ENCODE measurements at regions not wholly inside any gene's neighbourhood (a gene's known extent, or its start where the extent isn't known, plus 50 kb on each side); places are given as distances from the start of the nearest gene placed in this dataset.

GRCh38 chr5:103617090-103617489 lies 54.5 kb upstream of the NUDT12 start:
- POLR2A ChIA-PET = no interaction called here
- CTCF ChIA-PET = no interaction called here
- H3K36me3 ChIP-seq (ENCODE audit: control insufficient read depth in 1 of 2, insufficient read depth in 2 of 2, low read length in 2 of 2) = no peaks in the 10 kb centered on the region

GRCh38 chr5:103612545-103612944 lies 50.0 kb upstream of the NUDT12 start:
- H2AFZ ChIP-seq (ENCODE audit: low read depth, low read length, poor library complexity, severe bottlenecking) = no peak overlapping the region
- no peak overlapping the region for H3K27ac ChIP-seq (ENCODE audit: low read depth, low read length)
- no peaks in the 10 kb centered on the region for H3K4me1 ChIP-seq (ENCODE audit: control insufficient read depth in 1 of 2, insufficient read depth in 2 of 2, low read length in 2 of 2)
- POLR2A ChIA-PET = no interaction called here
- no peak overlapping the region for H3K4me3 ChIP-seq (replicated peaks in 1 of 2; ENCODE audit: low read depth in 1 of 2, low read length in 2 of 2)
- RAD21 ChIA-PET (ENCODE audit: low non-redundant PET in 1 of 2, low total read pairs in 2 of 2, uncharacterized antibody in 2 of 2, unreplicated experiment in 2 of 2) = no interaction called here
- H3K9me3 ChIP-seq (ENCODE audit: control insufficient read depth in 1 of 2, insufficient read depth in 1 of 2, low read depth in 1 of 2, low read length in 2 of 2) = no peaks in the 10 kb centered on the region
- no peaks in the 10 kb centered on the region for H3K27me3 ChIP-seq (ENCODE audit: insufficient read depth, low read length)
- TF ChIP-seq ZBTB33 (IDR thresholded peaks at IDR 0.05; ENCODE audit: extremely low read depth, insufficient replicate concordance, low read length) (no peak), SRF (IDR thresholded peaks at IDR 0.05; ENCODE audit: low read depth) (no peak), SP1 (IDR thresholded peaks at IDR 0.05; ENCODE audit: low read depth) (no peak), POLR2A (IDR thresholded peaks at IDR 0.05; ENCODE audit: borderline replicate concordance, extremely low read depth, insufficient read depth, insufficient read length) (no peak)
- TF ChIP-seq, protein P1, sequence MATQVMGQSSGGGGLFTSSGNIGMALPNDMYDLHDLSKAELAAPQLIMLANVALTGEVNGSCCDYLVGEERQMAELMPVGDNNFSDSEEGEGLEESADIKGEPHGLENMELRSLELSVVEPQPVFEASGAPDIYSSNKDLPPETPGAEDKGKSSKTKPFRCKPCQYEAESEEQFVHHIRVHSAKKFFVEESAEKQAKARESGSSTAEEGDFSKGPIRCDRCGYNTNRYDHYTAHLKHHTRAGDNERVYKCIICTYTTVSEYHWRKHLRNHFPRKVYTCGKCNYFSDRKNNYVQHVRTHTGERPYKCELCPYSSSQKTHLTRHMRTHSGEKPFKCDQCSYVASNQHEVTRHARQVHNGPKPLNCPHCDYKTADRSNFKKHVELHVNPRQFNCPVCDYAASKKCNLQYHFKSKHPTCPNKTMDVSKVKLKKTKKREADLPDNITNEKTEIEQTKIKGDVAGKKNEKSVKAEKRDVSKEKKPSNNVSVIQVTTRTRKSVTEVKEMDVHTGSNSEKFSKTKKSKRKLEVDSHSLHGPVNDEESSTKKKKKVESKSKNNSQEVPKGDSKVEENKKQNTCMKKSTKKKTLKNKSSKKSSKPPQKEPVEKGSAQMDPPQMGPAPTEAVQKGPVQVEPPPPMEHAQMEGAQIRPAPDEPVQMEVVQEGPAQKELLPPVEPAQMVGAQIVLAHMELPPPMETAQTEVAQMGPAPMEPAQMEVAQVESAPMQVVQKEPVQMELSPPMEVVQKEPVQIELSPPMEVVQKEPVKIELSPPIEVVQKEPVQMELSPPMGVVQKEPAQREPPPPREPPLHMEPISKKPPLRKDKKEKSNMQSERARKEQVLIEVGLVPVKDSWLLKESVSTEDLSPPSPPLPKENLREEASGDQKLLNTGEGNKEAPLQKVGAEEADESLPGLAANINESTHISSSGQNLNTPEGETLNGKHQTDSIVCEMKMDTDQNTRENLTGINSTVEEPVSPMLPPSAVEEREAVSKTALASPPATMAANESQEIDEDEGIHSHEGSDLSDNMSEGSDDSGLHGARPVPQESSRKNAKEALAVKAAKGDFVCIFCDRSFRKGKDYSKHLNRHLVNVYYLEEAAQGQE (IDR thresholded peaks at IDR 0.05; ENCODE audit: low read depth) = no peak
- no peaks in the 10 kb centered on the region for H4K20me1 ChIP-seq (ENCODE audit: insufficient read depth)
- no peak overlapping the region for H3K9ac ChIP-seq (ENCODE audit: low read length)
- intact Hi-C loops (cut with micrococcal nuclease) = no loop called here
- H3K79me2 ChIP-seq (ENCODE audit: insufficient read depth, low read length) = no peaks in the 10 kb centered on the region
- H3K9me2 ChIP-seq (ENCODE audit: insufficient read depth) = no peaks in the 10 kb centered on the region
- H3K4me2 ChIP-seq (ENCODE audit: low read length) = no peak overlapping the region
- DNase-seq (ENCODE audit: low read depth, low spot score) (no peak), ATAC-seq (no peak)
- no TSS peak for BruUV-seq (replicated peaks)
- CTCF ChIA-PET = no interaction called here
- H3K36me3 ChIP-seq (ENCODE audit: control insufficient read depth in 1 of 2, insufficient read depth in 2 of 2, low read length in 2 of 2) = no peaks in the 10 kb centered on the region

More at GRCh38 chr5:103617090-103617489, 54.5 kb upstream of the NUDT12 start:
- no peak overlapping the region for H3K27ac ChIP-seq (ENCODE audit: low read depth, low read length)
- no peaks in the 10 kb centered on the region for H3K9me2 ChIP-seq (ENCODE audit: insufficient read depth)
- H3K79me2 ChIP-seq (ENCODE audit: insufficient read depth, low read length) = no peaks in the 10 kb centered on the region
- RAD21 ChIA-PET (ENCODE audit: low non-redundant PET in 1 of 2, low total read pairs in 2 of 2, uncharacterized antibody in 2 of 2, unreplicated experiment in 2 of 2) = no interaction called here
- no peaks in the 10 kb centered on the region for H3K27me3 ChIP-seq (ENCODE audit: insufficient read depth, low read length)
- no peak overlapping the region for H3K4me3 ChIP-seq (replicated peaks in 1 of 2; ENCODE audit: low read depth in 1 of 2, low read length in 2 of 2)
- intact Hi-C loops (cut with micrococcal nuclease) = no loop called here
- no peak overlapping the region for H3K9ac ChIP-seq (ENCODE audit: low read length)
- no peak overlapping the region for H3K4me2 ChIP-seq (ENCODE audit: low read length)
- TF ChIP-seq, protein P1 (IDR thresholded peaks at IDR 0.05; ENCODE audit: low read depth) = no peak
- TF ChIP-seq ELF1 (IDR thresholded peaks at IDR 0.05; ENCODE audit: borderline replicate concordance, low read depth) = no peak
- no peak for TF ChIP-seq SP1 (IDR thresholded peaks at IDR 0.05; ENCODE audit: low read depth)
- DNase-seq (ENCODE audit: low read depth, low spot score) (no peak), ATAC-seq (no peak)
- H3K9me3 ChIP-seq (ENCODE audit: control insufficient read depth in 1 of 2, insufficient read depth in 1 of 2, low read depth in 1 of 2, low read length in 2 of 2) = no peaks in the 10 kb centered on the region
- no TSS peak for BruUV-seq (replicated peaks)
- no peak overlapping the region for H2AFZ ChIP-seq (ENCODE audit: low read depth, low read length, poor library complexity, severe bottlenecking)
- H3K4me1 ChIP-seq (ENCODE audit: control insufficient read depth in 1 of 2, insufficient read depth in 2 of 2, low read length in 2 of 2) = no peaks in the 10 kb centered on the region
- H4K20me1 ChIP-seq (ENCODE audit: insufficient read depth) = no peaks in the 10 kb centered on the region

All from HCT116 (cell line).